ENCODE measurements at regions not wholly inside any gene's neighbourhood (a gene's known extent, or its start where the extent isn't known, plus 50 kb on each side); places are given as distances from the start of the nearest gene placed in this dataset.
A peak's percentile ranks its signal among the peaks of the same experiment; 100 is the strongest.
"Not testable (repeated sequence)": the region's sequence is repeated elsewhere in the genome, so short reads cannot be mapped to it uniquely, and the experiment has no call there.

- DNase-seq (ENCODE audit: low read depth) = no peak
These were observed 518.4 kb upstream of the PABPC4L start for GRCh38 chr4:134720030-134720429.

- DNase-seq (ENCODE audit: low read depth) = no peak
These were observed 507.0 kb upstream of the PABPC4L start for GRCh38 chr4:134708616-134709015.

- DNase-seq (ENCODE audit: low read depth) = no peak
These were observed 506.4 kb upstream of the PABPC4L start for GRCh38 chr4:134708026-134708425.

- no peak for DNase-seq (ENCODE audit: low read depth)
These were observed 500.8 kb upstream of the PABPC4L start for GRCh38 chr4:134702374-134702773.

- DNase-seq (ENCODE audit: low read depth) = no peak
These were observed 498.7 kb upstream of the PABPC4L start for GRCh38 chr4:134700251-134700650.

GRCh38 chr4:134698831-134699230, 497.2 kb upstream of the PABPC4L start:
- not testable (repeated sequence) for DNase-seq (ENCODE audit: low read depth)

GRCh38 chr4:134695433-134695832, 493.8 kb upstream of the PABPC4L start:
- no peak for DNase-seq (ENCODE audit: low read depth)

- peak; percentile 35 for DNase-seq (ENCODE audit: low read depth)
These were observed 490.3 kb upstream of the PABPC4L start for GRCh38 chr4:134691915-134692314.

- no peak for DNase-seq (ENCODE audit: low read depth)
These were observed 486.3 kb upstream of the PABPC4L start for GRCh38 chr4:134687646-134688628.

- no peak for DNase-seq (ENCODE audit: low read depth)
These were observed 475.7 kb upstream of the PABPC4L start for GRCh38 chr4:134677209-134677814.

GRCh38 chr4:134668237-134668636, 466.6 kb upstream of the PABPC4L start:
- DNase-seq (ENCODE audit: low read depth) = peak; percentile 44

- DNase-seq (ENCODE audit: low read depth) = no peak
These were observed 465.1 kb upstream of the PABPC4L start for GRCh38 chr4:134666640-134667039.

- no peak for DNase-seq (ENCODE audit: low read depth)
These were observed 463.8 kb upstream of the PABPC4L start for GRCh38 chr4:134665429-134665828.

- no peak for DNase-seq (ENCODE audit: low read depth)
These were observed 462.2 kb upstream of the PABPC4L start for GRCh38 chr4:134663742-134664141.

GRCh38 chr4:134650461-134650860, 448.9 kb upstream of the PABPC4L start:
- DNase-seq (ENCODE audit: low read depth) = no peak

GRCh38 chr4:134645778-134646177, 444.2 kb upstream of the PABPC4L start:
- no peak for DNase-seq (ENCODE audit: low read depth)

GRCh38 chr4:134636338-134637051, 434.9 kb upstream of the PABPC4L start:
- no peak for DNase-seq (ENCODE audit: low read depth)

GRCh38 chr4:134634301-134634700, 432.7 kb upstream of the PABPC4L start:
- DNase-seq (ENCODE audit: low read depth) = no peak

GRCh38 chr4:134632056-134632455, 430.5 kb upstream of the PABPC4L start:
- no peak for DNase-seq (ENCODE audit: low read depth)

- no peak for DNase-seq (ENCODE audit: low read depth)
These were observed 426.5 kb upstream of the PABPC4L start for GRCh38 chr4:134628066-134628465.

- DNase-seq (ENCODE audit: low read depth) = no peak
These were observed 425.8 kb upstream of the PABPC4L start for GRCh38 chr4:134627366-134627765.

GRCh38 chr4:134624365-134624764, 422.8 kb upstream of the PABPC4L start:
- DNase-seq (ENCODE audit: low read depth) = no peak
